HFF-Myc (cell line): ENCODE measurements at regions not wholly inside any gene's neighbourhood (a gene's known extent, or its start where the extent isn't known, plus 50 kb on each side); places are given as distances from the start of the nearest gene placed in this dataset.

Experiments
- DNase-seq: peaks from one replicate; pipeline ENCODE4 v3.0.0-alpha.2; 2011; ENCODE audit warnings: low read depth; ENCODE audit errors: extremely low read depth
- H3K4me3 ChIP-seq: replicated peaks from 2 replicates; pipeline ENCODE4 v1.5.1; 2011; ENCODE audit warnings: low read depth, mild to moderate bottlenecking, control low read depth, low read length
- TF ChIP-seq, protein P1 (sequence below): IDR thresholded peaks from 2 replicates; pipeline ENCODE4 v1.5.1; 2012; ENCODE audit warnings: mild to moderate bottlenecking, low read depth, low read length, control low read depth; ENCODE audit errors: missing control alignments

- H3K4me3 ChIP-seq = no peak overlapping the region
- no peak for DNase-seq
- TF ChIP-seq, protein P1, sequence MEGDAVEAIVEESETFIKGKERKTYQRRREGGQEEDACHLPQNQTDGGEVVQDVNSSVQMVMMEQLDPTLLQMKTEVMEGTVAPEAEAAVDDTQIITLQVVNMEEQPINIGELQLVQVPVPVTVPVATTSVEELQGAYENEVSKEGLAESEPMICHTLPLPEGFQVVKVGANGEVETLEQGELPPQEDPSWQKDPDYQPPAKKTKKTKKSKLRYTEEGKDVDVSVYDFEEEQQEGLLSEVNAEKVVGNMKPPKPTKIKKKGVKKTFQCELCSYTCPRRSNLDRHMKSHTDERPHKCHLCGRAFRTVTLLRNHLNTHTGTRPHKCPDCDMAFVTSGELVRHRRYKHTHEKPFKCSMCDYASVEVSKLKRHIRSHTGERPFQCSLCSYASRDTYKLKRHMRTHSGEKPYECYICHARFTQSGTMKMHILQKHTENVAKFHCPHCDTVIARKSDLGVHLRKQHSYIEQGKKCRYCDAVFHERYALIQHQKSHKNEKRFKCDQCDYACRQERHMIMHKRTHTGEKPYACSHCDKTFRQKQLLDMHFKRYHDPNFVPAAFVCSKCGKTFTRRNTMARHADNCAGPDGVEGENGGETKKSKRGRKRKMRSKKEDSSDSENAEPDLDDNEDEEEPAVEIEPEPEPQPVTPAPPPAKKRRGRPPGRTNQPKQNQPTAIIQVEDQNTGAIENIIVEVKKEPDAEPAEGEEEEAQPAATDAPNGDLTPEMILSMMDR = no peak
Measured at GRCh38 chr6:166008441-166009369, 158.9 kb downstream of the TBXT start.

DNA sequence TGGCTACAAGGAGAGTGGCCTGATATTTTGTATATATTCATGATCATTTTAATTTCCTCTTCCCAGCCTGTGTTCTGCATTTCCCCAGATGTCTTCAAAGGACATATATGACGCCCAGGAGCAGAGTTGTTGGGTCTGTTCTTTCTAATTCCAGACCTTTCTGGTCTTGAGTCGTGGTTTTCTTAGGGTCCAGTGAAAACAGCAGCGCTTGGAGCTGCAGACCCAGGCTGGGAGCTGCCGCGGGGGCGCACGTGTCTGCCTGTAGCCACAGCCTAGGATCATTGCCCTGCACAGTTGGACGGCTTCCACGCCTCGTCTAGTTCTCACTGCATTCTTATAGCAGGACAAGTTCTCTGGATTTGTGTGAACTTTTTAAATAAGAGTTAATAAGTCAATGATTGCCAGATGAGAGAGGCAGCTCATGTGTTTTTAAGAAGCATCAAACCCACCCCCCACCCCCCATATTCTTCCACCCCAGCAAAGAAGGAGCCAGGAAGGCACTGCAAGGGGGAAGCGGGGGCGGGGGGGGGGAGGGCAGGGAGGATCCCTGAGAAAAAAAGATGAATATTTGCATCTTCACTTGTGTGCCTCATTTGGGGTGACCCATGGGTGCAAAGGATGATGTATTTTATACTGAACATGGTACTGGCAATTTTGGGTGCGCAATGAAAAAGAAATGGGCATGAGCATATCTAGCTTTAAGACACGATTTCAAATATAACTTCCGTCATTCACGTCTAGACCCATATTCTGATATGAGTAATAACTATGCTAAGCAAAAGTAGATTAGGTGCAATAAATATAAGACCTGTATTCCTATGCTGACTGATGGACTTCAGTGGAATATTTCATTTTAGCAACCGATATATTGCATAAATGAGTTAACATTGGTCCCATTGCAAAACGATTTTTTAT, 160.0 kb downstream of the TBXT start:
- TF ChIP-seq, protein P1 = no peak
- no peak overlapping the region for H3K4me3 ChIP-seq
- no peak for DNase-seq

- no peak overlapping the region for H3K4me3 ChIP-seq
- TF ChIP-seq, protein P1 = no peak
- DNase-seq = no peak
Measured at GRCh38 chr6:166006900-166007301, 160.8 kb downstream of the TBXT start.

DNA sequence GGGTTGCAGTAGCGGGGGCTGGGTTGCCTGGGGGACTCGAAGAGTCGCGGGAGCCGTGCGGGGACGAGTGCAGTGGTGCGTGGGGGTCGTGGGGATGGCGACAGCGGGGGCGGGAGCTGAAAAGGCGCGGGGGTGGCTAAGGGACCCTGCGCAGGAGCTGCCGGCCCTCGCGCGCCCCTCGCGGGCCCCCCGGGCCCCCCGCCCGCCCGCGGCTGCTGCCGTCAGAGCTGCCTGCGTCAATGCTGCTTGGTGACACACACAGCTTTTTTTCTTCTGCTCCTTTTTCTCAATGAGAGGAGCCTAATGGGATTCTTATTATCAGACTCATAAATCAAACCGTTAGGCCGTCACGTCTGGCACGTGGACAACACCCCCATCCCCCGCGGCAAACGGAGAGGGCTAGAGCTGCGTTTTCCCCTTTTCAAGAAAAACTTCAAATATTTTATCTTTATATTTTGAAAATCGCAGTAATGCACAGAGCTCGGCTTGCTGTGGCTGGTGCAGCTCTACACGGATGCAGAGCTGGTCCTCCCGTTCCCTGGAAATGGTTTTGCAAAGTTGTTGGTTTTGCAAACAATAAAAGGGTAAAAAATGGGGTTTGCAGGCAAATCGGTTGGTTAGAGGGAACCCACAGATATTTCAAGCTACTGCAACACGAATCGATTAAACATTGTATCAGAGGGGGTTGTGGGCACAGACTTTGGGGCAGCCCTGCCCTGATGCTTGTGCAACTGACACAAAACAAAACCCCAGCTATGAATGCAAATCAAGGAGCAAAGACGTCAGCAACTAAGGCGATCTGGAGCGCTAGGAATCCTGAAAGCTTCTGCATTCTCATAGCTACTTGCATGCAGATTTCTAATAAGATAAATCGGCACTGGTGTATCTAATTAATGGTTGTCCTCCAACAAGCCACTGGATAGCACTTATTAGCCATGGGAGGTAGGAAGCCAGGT, 161.4 kb downstream of the TBXT start:
- no peak for DNase-seq
- TF ChIP-seq, protein P1 = no peak
- H3K4me3 ChIP-seq = no peak overlapping the region

DNA sequence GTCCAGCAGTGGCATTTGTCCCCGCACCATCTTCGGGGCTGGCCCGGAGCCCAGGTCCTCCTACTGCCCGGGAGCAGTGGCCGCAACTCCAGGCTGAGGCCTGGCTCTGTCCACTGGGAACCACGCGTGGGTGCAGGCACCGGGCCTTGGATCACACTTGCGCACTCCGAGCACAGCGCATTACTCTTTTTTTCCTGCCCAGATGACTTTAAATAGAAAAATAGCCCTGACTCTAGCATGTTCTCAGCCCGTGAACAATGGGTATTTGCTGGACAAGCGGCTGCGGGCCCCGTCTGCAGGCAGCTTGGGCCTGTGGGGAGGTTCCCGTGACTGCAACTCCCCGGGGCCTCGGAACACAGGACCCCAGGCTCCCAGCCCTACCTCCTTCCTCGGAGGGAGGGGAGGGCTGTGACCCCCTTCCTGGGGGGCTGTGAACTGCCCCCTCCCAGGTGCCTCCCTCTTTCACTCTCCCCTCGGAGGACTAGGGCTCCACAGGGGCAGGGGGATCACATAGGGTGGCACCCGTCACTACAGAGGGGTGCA, 162.2 kb downstream of the TBXT start:
- no peak for DNase-seq
- TF ChIP-seq, protein P1 = no peak

GRCh38 chr6:166004876-166005275, 162.8 kb downstream of the TBXT start:
- TF ChIP-seq, protein P1 = no peak
- no peak overlapping the region for H3K4me3 ChIP-seq
- no peak for DNase-seq

More for the DNA sequence above, 162.2 kb downstream of the TBXT start:
- no peak overlapping the region for H3K4me3 ChIP-seq
